Iris pigment epithelial cell (primary cell): ENCODE measurements at regions not wholly inside any gene's neighbourhood (a gene's known extent, or its start where the extent isn't known, plus 50 kb on each side); places are given as distances from the start of the nearest gene placed in this dataset.
A peak's percentile ranks its signal among the peaks of the same experiment; 100 is the strongest.

Experiments used
- DNase-seq: peaks from one replicate; pipeline ENCODE4 v3.0.0-alpha.2; 2011; ENCODE audit warnings: low read depth

DNA sequence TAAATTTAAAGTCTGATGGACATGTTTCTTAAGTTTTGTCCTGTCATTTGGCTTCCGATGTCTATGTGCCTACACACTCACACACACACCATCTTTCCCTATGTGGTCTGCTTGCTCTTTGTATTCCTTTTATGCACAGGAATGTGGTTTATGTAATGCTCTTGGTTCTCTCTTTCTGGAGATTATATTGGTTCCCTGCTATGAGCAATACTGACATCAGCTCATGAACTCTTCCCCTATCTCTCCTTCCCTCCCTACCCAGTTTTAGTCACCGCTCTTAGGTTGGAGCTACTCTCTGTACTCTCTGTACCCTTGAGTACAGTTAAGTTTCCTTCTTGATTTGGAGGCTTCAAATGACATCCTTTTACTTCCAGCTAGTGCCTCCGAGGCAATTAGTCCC lies 77.9 kb upstream of the MVB12B start:
- peak; percentile 93 for DNase-seq

DNA sequence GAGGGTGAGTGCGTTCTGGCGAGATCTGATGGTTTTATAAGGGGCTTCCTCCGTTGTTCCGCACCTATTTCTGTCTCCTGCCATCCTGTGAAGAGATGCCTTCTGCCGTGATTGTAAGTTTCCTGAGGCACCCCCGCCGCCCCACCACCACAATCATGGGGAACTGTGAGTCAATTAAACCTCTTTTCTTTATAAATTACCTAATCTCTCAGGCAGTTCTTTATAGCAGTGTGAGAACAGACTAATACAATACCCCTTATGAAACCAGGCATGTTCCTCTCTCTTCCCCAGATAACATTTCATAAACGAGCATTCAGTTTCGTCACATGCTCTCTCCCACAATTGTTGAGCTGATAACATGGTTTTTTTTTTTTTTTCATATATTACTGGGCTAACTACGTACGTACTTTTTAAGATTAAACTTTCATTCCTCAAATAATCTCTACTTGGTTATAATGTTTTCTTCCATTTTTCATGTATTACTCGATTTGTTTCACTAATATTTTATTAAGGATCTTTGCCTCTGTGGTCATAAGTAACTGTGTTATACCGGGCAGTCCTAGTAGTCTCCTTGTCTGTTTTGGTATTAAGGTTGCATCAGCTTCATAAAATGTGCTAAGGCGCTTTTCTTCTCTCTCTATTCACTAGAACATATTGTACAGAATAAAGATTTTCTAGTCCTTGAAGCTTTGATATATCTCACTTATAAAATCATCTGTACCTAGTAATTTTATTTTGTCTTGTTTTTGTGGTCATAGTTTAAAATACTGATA lies 64.9 kb upstream of the MVB12B start:
- no peak for DNase-seq

DNA sequence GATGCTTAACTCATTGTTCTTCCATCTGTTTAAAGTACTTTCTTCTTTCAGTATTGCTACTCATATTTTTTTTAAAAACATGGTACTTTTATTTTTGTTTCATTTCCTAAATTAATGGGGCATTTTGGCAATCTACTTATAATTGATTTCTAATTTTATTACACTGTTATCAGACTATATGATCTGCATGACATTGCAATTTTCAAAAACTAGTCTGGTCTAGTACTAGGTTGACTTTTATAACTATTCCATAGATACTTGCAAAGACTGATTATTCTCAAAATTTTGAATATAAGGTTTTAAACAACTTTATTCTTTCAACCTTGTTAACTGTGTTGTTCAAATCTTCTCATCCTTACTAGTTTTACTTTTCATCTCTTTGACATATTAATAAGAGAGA lies 63.9 kb upstream of the MVB12B start:
- DNase-seq, result no peak

- no peak for DNase-seq
Measured at GRCh38 chr9:126270556-126270955, 56.1 kb upstream of the MVB12B start.

DNA sequence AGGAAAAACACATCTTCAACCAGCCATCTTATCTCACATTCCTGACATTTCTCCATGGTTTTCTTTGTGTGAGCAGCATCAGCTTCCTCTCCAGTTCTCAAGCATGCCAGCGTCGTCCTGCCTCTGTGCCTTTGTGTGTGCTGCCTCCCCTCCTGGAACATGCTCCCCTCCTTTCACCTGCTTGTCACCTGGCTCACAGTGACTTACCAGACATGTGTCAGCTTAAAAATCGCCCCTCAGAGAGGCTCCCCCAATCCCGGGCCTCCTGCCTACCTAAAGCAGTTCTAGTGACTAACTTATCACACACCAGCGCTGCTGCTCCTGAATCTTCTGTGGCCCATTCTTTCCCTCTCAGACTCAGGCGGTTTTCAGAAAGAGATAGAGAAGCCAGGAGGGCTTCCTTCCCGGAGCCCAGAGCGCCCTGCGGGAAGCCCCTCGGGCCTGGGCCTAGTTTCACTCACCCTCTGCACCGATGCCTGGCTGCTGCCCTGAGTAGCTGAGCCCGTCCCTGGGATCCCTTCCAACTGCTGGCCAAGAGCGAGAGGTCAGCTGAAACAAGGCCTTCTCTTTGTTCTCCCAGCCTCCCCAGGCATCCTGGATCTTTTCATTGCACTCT lies 51.1 kb upstream of the MVB12B start:
- peak; percentile 9 for DNase-seq

GRCh38 chr9:126276056-126276728 lies 50.4 kb upstream of the MVB12B start:
- no peak for DNase-seq
